GM21367 (cell line): ENCODE measurements at regions not wholly inside any gene's neighbourhood (a gene's known extent, or its start where the extent isn't known, plus 50 kb on each side); places are given as distances from the start of the nearest gene placed in this dataset.

Source experiments
- ATAC-seq: cut with Tn5 transposase; IDR thresholded peaks from one replicate; pipeline ENCODE4 v1.9.1; 2021; ENCODE audit not compliant: unreplicated experiment

DNA sequence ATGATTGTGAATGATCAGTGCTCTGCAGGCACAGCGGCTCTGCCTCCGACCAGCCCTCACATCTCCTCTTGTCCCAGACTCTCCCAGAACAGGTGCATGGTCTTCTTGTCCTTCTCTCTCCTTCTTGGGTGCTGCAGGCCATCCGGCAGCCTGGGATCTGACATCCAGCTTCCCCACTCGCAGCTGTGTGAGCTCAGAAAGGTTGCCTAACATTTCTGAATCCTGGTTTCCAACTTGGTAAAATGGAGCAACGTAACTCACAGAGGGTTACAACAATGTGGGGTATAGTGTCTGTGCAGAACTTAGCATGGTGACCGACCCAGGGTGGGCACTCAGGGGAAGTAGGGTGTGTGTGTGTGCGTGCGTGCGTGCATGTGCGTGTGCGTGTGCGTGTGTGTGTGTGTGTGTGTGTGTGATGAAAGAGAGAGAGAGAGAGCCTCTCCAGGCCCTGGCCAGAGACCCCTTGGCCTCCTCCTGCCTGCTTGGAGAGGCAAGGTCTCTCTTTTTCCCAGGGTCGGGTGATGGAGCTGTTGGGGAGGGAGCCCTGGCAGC is 110.1 kb downstream of the SNX5 start:
- no peak for ATAC-seq

DNA sequence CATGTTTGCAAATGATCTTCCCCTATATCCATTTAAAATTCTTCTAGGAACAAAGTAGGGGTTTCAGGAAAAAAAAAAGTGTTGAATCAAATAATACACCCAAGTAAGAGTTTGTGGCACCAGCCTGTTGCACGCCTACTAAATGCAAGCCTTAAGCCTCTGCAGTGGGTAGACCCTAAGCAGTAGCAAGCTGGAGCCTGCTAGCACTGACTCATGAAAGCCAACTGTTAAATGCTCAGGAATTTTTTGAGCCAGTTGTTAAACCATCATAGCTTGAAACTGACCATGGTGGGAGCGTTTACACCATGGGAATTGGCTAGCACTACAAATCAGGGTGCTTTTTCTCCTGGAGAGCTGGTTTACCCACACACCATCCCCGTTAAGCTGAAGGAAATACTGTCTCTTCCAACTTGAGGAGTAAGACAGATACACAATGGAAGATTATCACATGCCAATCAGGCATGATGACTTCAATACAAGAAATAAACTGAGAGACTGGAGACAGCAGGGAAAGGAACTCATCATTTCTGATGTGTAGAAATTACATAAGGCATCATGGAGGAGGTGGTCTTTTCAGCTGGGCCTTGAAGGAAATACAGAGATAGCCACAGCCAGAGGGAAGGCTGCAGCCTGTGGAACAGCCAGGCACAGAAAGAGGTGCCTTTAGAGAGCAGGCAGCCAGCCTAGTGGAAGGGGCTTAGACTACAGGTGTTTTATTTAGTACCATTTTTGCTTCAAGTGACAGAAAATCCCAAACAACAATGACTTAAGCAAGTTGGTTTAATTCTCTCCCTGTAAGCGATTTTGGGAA is 110.8 kb downstream of the SNX5 start:
- no peak for ATAC-seq

DNA sequence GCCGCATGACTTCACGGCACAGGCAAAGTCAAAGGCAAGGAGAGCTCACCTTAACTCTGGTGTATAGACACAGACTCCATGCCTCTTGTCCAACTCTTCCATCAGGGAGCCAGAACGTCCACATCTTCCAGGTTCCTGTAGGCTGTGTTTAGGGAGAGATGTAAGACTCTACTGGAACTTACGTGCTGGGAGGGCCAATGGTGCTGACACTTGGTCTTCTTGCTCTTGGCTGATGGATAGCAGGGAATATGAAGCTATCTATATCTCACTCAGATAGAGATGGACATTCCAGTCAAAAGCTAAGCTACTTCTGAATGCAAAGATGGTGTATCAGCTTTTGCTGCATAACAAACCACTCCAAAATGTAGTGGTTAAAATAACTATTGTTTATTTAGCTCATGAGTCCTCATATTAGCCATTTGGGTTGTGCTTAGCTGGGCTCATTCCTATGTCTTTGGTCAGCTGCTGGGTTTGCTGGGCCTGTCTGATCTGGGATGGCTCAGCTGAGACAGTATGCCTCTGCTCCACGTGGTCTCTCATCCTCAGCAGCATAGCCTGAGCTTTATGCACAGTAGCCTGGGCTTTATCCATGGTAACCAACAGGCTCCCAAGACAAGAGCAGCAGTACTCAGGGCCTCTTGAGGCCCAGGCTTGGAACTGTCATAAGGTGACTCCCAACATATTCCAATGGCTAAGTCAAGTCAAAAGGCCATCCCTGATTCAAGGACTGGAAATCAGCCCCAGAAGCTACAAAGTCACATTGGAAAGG is 111.6 kb downstream of the SNX5 start:
- ATAC-seq: no peak

GRCh38 chr20:17856024-17856564 is 112.5 kb downstream of the SNX5 start:
- peak; percentile 76 for ATAC-seq

DNA sequence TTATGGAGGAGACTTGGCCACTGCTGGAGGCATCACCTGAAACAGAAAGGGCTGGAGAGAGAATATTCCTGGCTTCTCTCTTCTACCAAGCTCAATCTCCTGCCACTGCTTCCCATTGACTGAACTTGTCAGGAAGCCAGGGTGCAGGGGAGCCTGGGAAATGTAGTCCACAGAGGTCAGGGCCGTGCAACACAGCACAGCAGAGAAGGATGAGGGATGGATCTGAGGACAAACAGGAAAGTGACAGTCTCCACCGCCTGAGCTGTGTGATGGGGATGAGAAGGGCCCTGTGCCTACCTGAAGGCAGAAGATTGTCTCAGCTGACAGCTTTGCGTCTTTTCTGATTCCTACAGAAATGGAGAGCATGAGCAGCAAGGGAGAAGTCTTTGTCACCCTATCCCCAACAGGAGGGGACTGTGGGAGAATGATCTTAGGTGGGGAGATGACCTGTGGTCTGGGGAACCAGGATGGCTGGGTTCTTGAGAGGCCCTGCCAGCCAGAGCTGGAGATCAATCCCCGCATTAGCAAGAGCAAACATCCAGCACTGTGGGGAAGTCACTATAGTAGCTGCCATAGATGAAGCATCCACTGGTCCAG is 114.2 kb downstream of the SNX5 start:
- ATAC-seq: no peak

DNA sequence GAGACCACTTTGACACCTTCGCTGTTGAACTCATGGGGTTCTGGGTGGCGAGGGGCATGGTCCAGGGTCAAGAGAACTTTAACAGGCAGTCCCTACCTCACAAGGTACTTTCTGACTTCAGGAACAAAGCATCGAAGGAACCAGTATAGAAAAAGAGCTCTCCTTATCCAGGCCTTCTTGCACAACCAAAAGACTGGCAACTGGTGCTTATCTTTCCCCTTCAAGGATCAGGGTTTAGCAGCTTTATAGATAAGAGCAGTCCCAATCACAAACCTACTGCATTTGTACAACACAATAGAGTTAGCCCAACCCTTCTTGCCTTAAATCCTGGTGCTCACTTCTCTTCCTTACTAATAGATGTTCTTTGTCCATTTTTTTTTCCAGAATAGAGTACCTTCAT is 116.3 kb downstream of the SNX5 start:
- no peak for ATAC-seq

DNA sequence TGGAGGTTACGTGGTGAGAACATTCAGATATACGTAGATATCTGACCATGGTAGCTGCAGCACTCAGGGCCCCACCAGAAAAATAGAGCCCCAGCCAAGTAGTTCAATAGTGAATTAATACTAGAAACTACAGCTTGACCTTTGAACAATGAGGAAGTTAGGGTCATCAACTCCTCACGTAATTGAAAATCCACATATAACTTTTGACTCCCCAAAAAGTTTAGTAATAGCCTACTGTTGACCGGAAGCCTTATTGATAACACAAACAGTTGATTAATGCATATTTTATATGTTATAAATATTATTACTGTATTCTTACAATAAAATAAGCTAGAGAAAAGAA is 117.9 kb downstream of the SNX5 start:
- no peak for ATAC-seq

DNA sequence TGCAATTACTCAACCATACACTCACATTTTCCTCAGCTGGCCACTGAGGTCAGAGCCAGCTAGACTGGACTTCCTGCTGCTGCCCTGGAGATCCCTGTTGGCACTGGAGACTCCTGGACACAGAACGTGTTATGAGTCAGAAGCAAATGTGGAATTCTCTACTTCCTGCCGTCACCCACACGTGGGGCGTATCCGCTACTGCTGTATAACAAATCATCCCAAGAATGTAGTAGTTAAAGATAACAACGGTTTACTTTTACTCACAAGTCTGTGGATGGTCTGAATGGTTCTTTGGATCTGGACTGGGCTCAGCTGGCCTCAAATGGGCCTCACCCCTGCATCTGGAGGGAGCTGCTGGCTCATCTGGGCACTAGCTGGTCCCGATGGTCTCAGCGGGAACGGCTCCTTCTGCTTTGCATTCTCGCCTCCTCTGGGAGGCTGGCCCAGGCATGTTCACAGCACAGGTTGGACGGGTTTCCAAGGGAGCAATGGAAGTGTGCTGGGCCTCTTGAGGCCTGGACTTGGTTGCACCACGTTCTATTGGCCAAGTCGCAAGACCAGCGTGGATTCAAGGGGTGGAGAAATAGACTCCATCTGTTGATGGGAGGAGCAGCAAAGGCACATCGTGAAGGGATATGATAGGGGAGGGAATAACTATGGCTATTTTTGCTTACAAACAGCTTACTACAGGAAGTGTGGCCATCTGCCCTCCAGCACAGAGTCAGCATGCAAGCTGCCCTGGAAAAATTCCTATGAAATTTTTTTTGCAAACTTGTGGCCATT is 118.5 kb downstream of the SNX5 start:
- ATAC-seq: no peak

- ATAC-seq: no peak
Measured at GRCh38 chr20:17849138-17849900, 119.3 kb downstream of the SNX5 start.

DNA sequence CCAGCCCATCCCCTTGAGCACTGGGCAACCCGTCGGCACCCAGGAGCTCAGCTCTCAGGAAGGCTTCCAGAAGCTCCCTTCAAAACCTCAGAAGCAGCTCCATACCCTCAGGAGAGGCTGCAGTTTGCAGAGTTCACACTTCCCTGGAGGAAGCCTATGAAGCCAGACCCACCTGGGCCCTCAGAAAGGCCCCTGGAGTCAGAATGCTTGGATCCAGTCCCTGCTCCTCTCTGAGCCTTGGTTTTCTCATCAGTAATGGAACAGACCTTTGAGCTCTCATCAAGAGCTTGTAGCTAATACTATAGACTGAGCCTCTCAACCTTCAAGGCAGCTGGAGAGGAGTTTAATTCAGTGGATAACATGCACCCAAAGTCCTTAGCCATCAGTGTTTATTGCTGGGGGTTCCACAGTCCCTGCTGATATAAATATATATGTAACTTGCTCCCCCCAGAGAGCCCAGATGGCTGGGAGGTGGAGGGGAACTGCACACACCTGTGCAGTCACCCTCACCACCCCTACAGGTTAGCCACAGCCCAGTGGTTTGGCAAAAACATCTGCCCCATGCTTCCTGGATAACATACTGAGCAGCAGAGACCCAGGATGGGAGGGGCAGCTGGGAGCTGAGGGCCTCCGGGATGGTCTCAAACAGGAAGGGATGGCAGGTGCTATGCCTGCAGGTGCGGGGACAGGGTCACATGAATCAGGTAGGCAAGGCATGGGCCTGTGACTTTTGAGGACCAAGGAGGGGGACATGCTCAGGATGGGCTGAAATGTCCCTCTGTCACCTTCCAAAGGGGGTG is 120.1 kb downstream of the SNX5 start:
- ATAC-seq: no peak

DNA sequence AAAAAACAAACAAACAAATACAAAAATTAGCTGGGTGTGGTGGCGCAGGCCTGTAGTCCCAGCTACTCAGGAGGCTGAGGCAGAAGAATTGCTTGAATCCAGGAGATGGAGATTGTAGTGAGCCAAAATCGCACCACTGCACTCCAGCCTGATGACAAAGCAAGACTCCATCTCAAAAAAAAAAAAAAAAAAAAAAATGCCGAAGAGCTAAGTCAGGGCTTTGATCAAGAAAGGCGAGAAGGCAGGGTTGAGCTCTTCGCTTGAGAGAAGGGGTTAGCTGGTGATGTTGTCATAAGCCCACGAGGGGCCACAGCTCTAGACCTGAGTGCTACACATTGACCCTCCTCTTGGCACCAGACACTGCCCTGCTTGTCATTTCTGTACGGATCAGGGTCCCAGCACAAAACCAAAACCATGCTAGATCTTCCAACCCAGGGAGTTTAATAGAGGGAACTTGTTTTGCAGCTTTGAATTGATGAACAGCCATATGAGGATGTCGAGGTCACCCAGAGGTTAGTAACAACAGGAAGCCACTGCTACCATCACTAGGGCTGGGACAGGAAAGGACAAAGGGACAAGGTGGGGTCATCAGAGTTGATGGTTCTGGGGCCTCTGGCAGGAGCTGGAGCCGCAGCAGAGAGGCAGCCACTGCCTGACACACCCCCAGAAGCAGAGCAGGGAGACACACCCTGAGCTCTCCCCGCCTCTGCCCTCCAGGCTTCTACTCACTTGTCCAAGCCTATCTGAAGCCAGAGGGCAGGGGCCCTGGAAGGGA is 122.7 kb downstream of the SNX5 start:
- no peak for ATAC-seq

DNA sequence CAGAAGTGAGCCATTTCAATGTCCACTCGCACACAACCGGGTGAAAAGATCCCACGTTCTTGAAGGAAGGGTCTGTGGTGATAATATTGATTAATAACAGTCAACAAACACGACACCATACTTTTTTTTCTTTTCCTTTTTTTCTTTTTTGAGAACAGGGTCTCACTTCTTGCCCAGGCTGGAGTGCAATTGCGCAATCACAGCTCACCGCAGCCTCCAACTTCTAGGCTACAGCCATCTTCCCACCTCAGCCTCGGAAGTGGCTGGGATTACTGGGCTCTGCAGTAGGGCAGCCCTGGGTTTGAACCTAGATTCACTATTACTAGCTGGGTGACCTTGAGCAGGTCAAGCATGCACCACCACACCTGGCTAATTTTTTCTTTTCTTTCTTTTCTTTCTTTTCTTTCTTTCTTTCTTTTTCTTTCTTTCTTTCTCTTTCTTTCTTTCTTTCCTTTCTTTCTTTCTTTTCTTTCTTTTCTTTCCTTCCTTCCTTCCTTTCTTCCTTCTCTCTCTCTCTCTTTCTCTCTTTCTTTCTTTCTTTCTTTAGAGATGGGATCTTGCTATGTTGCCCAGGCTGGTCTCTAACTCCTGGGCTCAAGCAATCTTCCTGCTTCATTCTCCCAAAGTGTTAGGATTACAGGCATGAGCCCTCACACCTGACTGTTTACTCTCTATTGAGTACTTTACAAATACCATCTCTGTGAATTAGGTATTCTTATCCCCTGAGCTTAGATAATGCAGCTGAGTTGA is 123.9 kb downstream of the SNX5 start:
- no peak for ATAC-seq

DNA sequence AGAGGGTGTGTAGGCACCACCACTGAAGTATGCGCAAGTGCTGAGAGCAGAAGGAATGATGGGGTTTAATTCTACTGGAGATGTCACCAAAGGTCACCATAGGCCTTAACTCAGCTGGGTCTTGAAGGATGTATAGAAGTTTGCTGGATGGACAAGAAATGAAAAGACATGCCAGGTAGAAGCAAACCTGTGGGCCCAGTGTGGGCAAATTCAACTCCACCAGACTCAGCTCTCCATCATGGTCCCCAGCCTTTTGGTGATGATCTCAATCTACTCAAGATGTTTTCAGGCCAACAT is 124.5 kb downstream of the SNX5 start:
- no peak for ATAC-seq

GRCh38 chr20:17843246-17844132 is 125.1 kb downstream of the SNX5 start:
- no peak for ATAC-seq

GRCh38 chr20:17841751-17842215 is 126.8 kb downstream of the SNX5 start:
- no peak for ATAC-seq

- no peak for ATAC-seq
Measured at GRCh38 chr20:17840423-17840822, 128.2 kb downstream of the SNX5 start.

DNA sequence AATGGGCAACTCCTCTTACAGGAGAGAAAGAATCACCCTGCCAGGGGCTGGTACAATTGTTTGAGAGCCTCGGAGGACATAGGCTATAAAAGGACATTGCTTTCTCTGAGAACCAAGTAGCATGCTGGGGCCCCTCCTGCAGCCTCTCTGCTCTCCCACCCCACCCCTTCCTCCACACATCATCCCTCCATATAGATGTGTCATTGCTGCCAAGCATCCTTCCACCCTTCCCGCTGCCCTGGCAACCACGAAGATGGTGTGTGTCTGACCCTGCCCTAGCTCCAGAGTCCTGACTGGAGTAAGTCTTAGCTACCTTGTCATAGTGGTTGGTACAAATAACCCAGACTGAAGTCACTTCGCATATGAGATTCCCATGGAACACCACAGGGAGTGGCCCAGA is 129.7 kb downstream of the SNX5 start:
- no peak for ATAC-seq
